ENCODE measurements at regions not wholly inside any gene's neighbourhood (a gene's known extent, or its start where the extent isn't known, plus 50 kb on each side); places are given as distances from the start of the nearest gene placed in this dataset.

DNA sequence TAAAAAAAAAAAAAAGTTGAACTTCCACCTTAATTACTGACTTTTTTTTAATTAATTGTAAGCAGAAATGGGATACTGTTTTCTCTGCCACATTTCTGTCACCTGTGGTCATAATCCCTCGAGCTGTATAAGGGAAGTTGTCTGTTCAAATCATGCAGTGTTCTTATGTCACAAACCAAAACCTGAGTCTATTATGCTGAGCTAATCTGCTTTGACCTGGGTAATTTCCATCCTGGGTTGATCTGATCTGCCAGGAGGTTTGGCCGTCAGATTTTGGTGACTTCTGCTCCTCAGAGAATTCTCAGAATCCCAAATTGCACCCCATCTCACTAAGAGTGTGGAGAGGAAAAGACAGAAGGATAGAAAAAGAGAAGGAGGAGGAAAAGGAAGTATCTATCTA lies 683.1 kb downstream of the KCTD8 start:
- no peak for TF ChIP-seq POLR2AphosphoS5 (IDR thresholded peaks at IDR 0.05; ENCODE audit: low read depth, low read length)
- TF ChIP-seq TAF1 (IDR thresholded peaks at IDR 0.05; ENCODE audit: borderline replicate concordance, low read depth, low read length): no peak
- TF ChIP-seq POLR2A (IDR thresholded peaks at IDR 0.05; ENCODE audit: low read depth, low read length): no peak

Data from GM12892 (cell line).